Endodermal cell (in vitro differentiated cells): ENCODE measurements at regions not wholly inside any gene's neighbourhood (a gene's known extent, or its start where the extent isn't known, plus 50 kb on each side); places are given as distances from the start of the nearest gene placed in this dataset.

Experiments used
- DNase-seq: peaks from one replicate; pipeline ENCODE4 v3.0.0-alpha.2; 2017
- H3K27ac ChIP-seq: 2 replicates; pipeline ENCODE4 v1.5.1; 2013; ENCODE audit warnings: mild to moderate bottlenecking, low read depth, low read length, moderate library complexity
- H3K27me3 ChIP-seq: 2 replicates; pipeline ENCODE4 v1.6.1; 2013; ENCODE audit warnings: mild to moderate bottlenecking, low read length, moderate library complexity; ENCODE audit not compliant: insufficient read depth, control insufficient read depth, poor library complexity, severe bottlenecking
- H3K36me3 ChIP-seq: 2 replicates; pipeline ENCODE4 v1.7.0; 2013; ENCODE audit warnings: mild to moderate bottlenecking, low read length, moderate library complexity; ENCODE audit not compliant: control insufficient read depth, insufficient read depth
- H3K4me1 ChIP-seq: one replicate; pipeline ENCODE4 v1.7.0; 2013; ENCODE audit warnings: low read length; ENCODE audit not compliant: control insufficient read depth, insufficient read depth
- H3K4me3 ChIP-seq: 2 replicates; pipeline ENCODE4 v1.5.1; 2013; ENCODE audit warnings: mild to moderate bottlenecking, low read length, moderate library complexity
- H3K9ac ChIP-seq: 2 replicates; pipeline ENCODE4 v1.6.1; 2013; ENCODE audit warnings: mild to moderate bottlenecking, low read length, moderate library complexity; ENCODE audit not compliant: poor library complexity, severe bottlenecking; ENCODE audit errors: extremely low read depth
- H3K9me3 ChIP-seq: 2 replicates; pipeline ENCODE4 v1.6.1; 2013; ENCODE audit warnings: mild to moderate bottlenecking, low read length, moderate library complexity; ENCODE audit not compliant: control insufficient read depth
- H3K27ac Mint-ChIP-seq: 2 replicates; pipeline ENCODE4 v1.8.0; 2020; ENCODE audit warnings: mixed read lengths
- H3K27me3 Mint-ChIP-seq: 2 replicates; pipeline ENCODE4 v1.8.0; 2021; ENCODE audit warnings: mild to moderate bottlenecking, mixed read lengths; ENCODE audit not compliant: insufficient read depth
- H3K36me3 Mint-ChIP-seq: 2 replicates; pipeline ENCODE4 v1.8.0; 2020; ENCODE audit warnings: low read depth, mixed read lengths
- H3K4me1 Mint-ChIP-seq: 2 replicates; pipeline ENCODE4 v1.8.0; 2020; ENCODE audit warnings: mixed read lengths
- H3K4me3 Mint-ChIP-seq: 2 replicates; pipeline ENCODE4 v1.8.0; 2020; ENCODE audit warnings: mild to moderate bottlenecking, moderate library complexity, mixed read lengths
- H3K9me3 Mint-ChIP-seq: 2 replicates; pipeline ENCODE4 v1.8.0; 2020; ENCODE audit warnings: mild to moderate bottlenecking, mixed read lengths
- CTCF ChIP-seq: fragments of 200-600 bp; sonication (generic); conservative IDR thresholded peaks from 2 replicates; pipeline ENCODE4 v1.5.0; 2021; ENCODE audit warnings: antibody characterized with exemption, mild to moderate bottlenecking
- WGBS, 2 experiments: methylation state at CpG; one replicate each; pipeline versions ENCODE4 v1.1.5 to v1.1.7; 2013; ENCODE audit warnings: missing lambda C conversion rate in 2 of 2, mixed read lengths in 1 of 2; ENCODE audit not compliant: insufficient coverage in 1 of 2, insufficient read length in 1 of 2; 5-methylcytosine and 5-hydroxymethylcytosine counted together

GRCh38 chr12:69067713-69068112, 134.7 kb upstream of the CPM start:
- Mint-ChIP-seq H3K36me3 (no peaks in the 10 kb centered on the region), H3K9me3 (no peaks in the 10 kb centered on the region), H3K4me3 (no peak overlapping the region), H3K27me3 (no peaks in the 10 kb centered on the region), H3K27ac (no peak overlapping the region), H3K4me1 (peaks cover 17% of the 10 kb centered on the region)
- no peak overlapping the region for H3K27ac ChIP-seq
- no peaks in the 10 kb centered on the region for H3K9me3 ChIP-seq
- H3K27me3 ChIP-seq: no peaks in the 10 kb centered on the region
- no peaks in the 10 kb centered on the region for H3K36me3 ChIP-seq
- no peak for DNase-seq
- WGBS, 2 experiments: 85 to 88% methylated on average over 1 to 3 of the region's 6 CpGs
- no peak overlapping the region for H3K9ac ChIP-seq
- TF ChIP-seq CTCF: no peak
- H3K4me1 ChIP-seq: peaks cover 4% of the 10 kb centered on the region
- no peak overlapping the region for H3K4me3 ChIP-seq

- Mint-ChIP-seq H3K27me3 (no peaks in the 10 kb centered on the region), H3K9me3 (no peaks in the 10 kb centered on the region), H3K4me1 (peaks cover 17% of the 10 kb centered on the region), H3K27ac (no peak overlapping the region), H3K4me3 (no peak overlapping the region), H3K36me3 (no peaks in the 10 kb centered on the region)
- H3K36me3 ChIP-seq: no peaks in the 10 kb centered on the region
- DNase-seq: no peak
- H3K27ac ChIP-seq: no peak overlapping the region
- no peak for TF ChIP-seq CTCF
- no peaks in the 10 kb centered on the region for H3K27me3 ChIP-seq
- no peak overlapping the region for H3K4me3 ChIP-seq
- H3K9ac ChIP-seq: no peak overlapping the region
- WGBS, 2 experiments: 78 to 100% methylated on average over 1 to 2 of the region's 3 CpGs
- H3K9me3 ChIP-seq: no peaks in the 10 kb centered on the region
- H3K4me1 ChIP-seq: peaks cover 4% of the 10 kb centered on the region
These were observed 135.5 kb upstream of the CPM start for GRCh38 chr12:69068448-69068847.

- Mint-ChIP-seq H3K27ac (no peak overlapping the region), H3K36me3 (no peaks in the 10 kb centered on the region), H3K4me1 (peaks cover 17% of the 10 kb centered on the region), H3K9me3 (no peaks in the 10 kb centered on the region), H3K27me3 (no peaks in the 10 kb centered on the region), H3K4me3 (no peak overlapping the region)
- Histone ChIP-seq H3K4me1 (peaks cover 4% of the 10 kb centered on the region), H3K9ac (no peak overlapping the region), H3K27me3 (no peaks in the 10 kb centered on the region), H3K9me3 (no peaks in the 10 kb centered on the region), H3K27ac (no peak overlapping the region), H3K4me3 (no peak overlapping the region), H3K36me3 (no peaks in the 10 kb centered on the region)
- TF ChIP-seq CTCF: no peak
- no peak for DNase-seq
- 93 to 100% methylated on average over 10 of the region's 10 CpGs for WGBS, 2 experiments
These were observed 136.5 kb upstream of the CPM start for GRCh38 chr12:69069479-69069878.
